ENCODE measurements at regions not wholly inside any gene's neighbourhood (a gene's known extent, or its start where the extent isn't known, plus 50 kb on each side); places are given as distances from the start of the nearest gene placed in this dataset.

DNA sequence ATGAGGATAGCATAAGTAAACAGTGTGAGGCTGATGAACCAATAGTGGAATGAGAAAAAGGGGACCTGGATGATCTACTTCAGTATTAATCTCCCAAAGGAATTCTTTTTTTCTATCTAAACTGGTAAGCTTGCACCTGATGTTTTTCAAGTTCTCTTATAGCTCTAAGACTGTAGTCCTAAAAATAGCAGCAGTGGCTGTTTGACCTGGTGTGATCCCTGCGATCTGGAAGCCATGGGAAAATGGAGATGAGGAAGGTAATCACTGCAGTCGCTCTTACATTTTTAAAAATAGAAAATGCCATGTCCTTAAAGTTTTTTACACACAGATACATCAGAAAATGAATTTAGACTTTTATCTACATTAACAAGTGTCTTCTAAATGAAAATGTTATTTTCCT, 926.4 kb upstream of the SLC35B3 start:
- no peak for DNase-seq
- Histone ChIP-seq H3K9me3 (no peaks in the 10 kb centered on the region), H3K4me3 (no peak overlapping the region), H3K36me3 (ENCODE audit: low read depth) (no peaks in the 10 kb centered on the region), H3K4me1 (ENCODE audit: low read depth) (no peaks in the 10 kb centered on the region)
- TF ChIP-seq CTCF (IDR thresholded peaks at IDR 0.05) = no peak
- no peak for ATAC-seq
- intact Hi-C loops (cut with DNase I, micrococcal nuclease) = no loop called here

GRCh38 chr6:9360881-9361280, 925.5 kb upstream of the SLC35B3 start:
- no peaks in the 10 kb centered on the region for H3K9me3 ChIP-seq
- no peak for DNase-seq
- no peaks in the 10 kb centered on the region for H3K4me1 ChIP-seq (ENCODE audit: low read depth)
- ATAC-seq = no peak
- no peak overlapping the region for H3K4me3 ChIP-seq
- H3K36me3 ChIP-seq (ENCODE audit: low read depth) = no peaks in the 10 kb centered on the region
- intact Hi-C loops (cut with DNase I, micrococcal nuclease) = no loop called here
- no peak for TF ChIP-seq CTCF (IDR thresholded peaks at IDR 0.05)

DNA sequence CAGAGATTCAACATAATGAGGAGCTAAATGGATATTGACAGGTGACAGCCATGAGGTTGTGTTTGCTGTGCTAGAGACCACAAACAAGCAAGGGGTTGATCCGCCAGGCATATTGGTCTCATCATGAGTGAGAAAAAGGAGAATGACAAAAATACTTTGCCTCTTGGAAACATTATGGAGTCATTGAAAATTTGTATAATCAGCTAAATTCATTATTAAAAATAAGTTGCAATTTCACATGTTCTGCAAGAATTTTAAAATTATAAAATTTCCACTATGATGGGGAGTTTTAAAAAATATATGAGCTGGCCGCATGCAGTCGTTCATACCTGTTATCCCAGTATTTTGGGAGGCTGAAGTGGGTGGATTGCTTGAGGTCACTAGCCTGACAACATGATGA, 912.3 kb upstream of the SLC35B3 start:
- DNase-seq (no peak), ATAC-seq (no peak)
- Histone ChIP-seq H3K4me3 (no peak overlapping the region), H3K4me1 (ENCODE audit: low read depth) (no peaks in the 10 kb centered on the region), H3K36me3 (ENCODE audit: low read depth) (no peaks in the 10 kb centered on the region), H3K9me3 (no peaks in the 10 kb centered on the region)
- TF ChIP-seq CTCF (IDR thresholded peaks at IDR 0.05) = no peak
- intact Hi-C loops (cut with DNase I, micrococcal nuclease) = no loop called here

DNA sequence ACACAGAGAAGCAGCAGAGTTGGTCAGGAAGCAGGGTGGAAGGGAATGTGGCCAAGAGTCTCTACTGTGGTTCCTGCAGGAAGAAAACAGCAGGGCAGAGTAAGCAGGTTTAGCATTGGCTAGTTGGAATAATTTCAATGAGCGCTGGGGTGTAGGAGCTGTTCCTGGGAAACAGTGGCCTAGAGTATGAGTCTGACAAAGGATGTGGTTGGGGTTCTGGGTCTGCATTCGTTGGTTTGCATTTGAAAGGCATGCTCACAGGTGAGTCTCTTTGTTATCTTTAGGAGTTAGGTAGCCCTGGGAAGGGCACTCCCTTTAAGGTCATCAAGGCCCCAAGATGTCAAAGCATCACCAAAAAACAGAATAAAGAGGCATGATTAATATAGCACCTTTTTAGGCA, 911.6 kb upstream of the SLC35B3 start:
- TF ChIP-seq CTCF (IDR thresholded peaks at IDR 0.05) = no peak
- no peaks in the 10 kb centered on the region for H3K4me1 ChIP-seq (ENCODE audit: low read depth)
- H3K36me3 ChIP-seq (ENCODE audit: low read depth) = no peaks in the 10 kb centered on the region
- intact Hi-C loops (cut with DNase I, micrococcal nuclease) = no loop called here
- H3K4me3 ChIP-seq = no peak overlapping the region
- DNase-seq (no peak), ATAC-seq (no peak)
- H3K9me3 ChIP-seq = no peaks in the 10 kb centered on the region

DNA sequence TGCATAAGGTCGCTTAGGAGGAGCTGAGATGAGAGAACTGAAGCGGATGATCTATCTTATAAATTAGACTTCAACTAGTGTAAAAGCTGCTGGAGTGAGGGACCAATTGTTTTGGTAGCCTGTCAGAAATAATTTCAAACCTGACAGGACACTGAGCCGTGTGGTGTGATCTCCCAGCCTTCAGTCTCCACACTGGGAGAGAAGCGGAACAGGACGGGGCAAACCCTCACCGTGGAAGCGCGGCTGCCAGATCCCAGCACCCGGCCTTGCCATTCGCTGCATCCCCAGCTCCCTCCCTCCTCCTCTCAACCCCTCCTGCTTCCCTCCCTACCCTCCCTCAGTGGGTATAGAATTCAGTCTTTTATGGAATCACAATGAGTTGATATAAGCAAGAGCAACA, 900.1 kb upstream of the SLC35B3 start:
- no peak for TF ChIP-seq CTCF (IDR thresholded peaks at IDR 0.05)
- intact Hi-C loops (cut with DNase I, micrococcal nuclease) = no loop called here

DNA sequence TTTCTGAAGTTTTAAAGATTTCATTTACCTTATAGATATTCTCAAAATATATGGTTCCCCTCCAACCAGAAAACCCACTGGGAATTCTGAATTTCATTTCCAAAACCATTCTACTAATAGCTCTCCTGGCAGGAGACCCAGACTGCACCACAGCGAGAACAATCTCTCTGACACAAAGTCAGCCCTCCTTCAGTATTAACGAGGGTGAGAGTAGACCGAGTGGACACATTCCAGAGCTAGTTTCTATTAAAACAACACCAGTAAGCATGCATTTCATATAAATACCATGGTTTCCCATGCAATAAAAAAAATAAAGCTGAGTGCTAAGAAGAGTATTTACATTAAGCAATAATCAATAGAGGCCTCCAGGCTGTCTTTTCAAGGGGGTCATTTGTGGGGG, 899.6 kb upstream of the SLC35B3 start:
- Histone ChIP-seq H3K36me3 (ENCODE audit: low read depth) (no peaks in the 10 kb centered on the region), H3K9me3 (no peaks in the 10 kb centered on the region), H3K4me3 (no peak overlapping the region), H3K4me1 (ENCODE audit: low read depth) (no peaks in the 10 kb centered on the region)
- DNase-seq (no peak), ATAC-seq (no peak)
- intact Hi-C loops (cut with DNase I, micrococcal nuclease) = no loop called here
- TF ChIP-seq CTCF (IDR thresholded peaks at IDR 0.05) = no peak

More for the DNA sequence above, 900.1 kb upstream of the SLC35B3 start:
- no peak for ATAC-seq
- no peak for DNase-seq
- Histone ChIP-seq H3K36me3 (ENCODE audit: low read depth) (no peaks in the 10 kb centered on the region), H3K4me1 (ENCODE audit: low read depth) (no peaks in the 10 kb centered on the region), H3K4me3 (no peak overlapping the region), H3K9me3 (no peaks in the 10 kb centered on the region)
